Adrenal gland (tissue), 9 donors: ENCODE measurements at regions not wholly inside any gene's neighbourhood (a gene's known extent, or its start where the extent isn't known, plus 50 kb on each side); places are given as distances from the start of the nearest gene placed in this dataset.

Experiments
- DNase-seq, 7 donors: peaks; one replicate each; pipeline ENCODE4 v3.0.0-alpha.2; 2019 to 2020
- H3K27ac ChIP-seq, 5 donors: fragments of 200-600 bp; sonication (generic) in 4 of 5; 1 replicate in 3 of 5; 2 replicates in 2 of 5; pipeline versions ENCODE4 v1.5.1 to v1.8.0; 2016 to 2020; ENCODE audit warnings: mild to moderate bottlenecking in 1 of 5
- H3K27me3 ChIP-seq: fragments of 200-600 bp; 2 replicates; pipeline ENCODE4 v1.8.0; 2021
- H3K36me3 ChIP-seq, 2 donors: fragments of 200-600 bp; replicated peaks in 1 of 2; 1 replicate in 1 of 2; 2 replicates in 1 of 2; pipeline versions ENCODE4 v1.5.1 to v1.8.0; 2018 to 2022
- H3K4me1 ChIP-seq, 2 donors: fragments of 200-600 bp; replicated peaks in 1 of 2; 1 replicate in 1 of 2; 2 replicates in 1 of 2; pipeline versions ENCODE4 v1.5.1 to v1.8.0; 2018 to 2021
- H3K4me3 ChIP-seq, 4 donors: fragments of 200-600 bp; sonication (generic) in 3 of 4; one replicate each; pipeline ENCODE4 v1.5.1; 2016 to 2018
- H3K9me3 ChIP-seq, 3 donors: fragments of 200-600 bp; sonication (generic) in 1 of 3; replicated peaks in 1 of 3; 1 replicate in 2 of 3; 2 replicates in 1 of 3; pipeline versions ENCODE4 v1.5.1 to v1.8.0; 2016 to 2021
- CTCF ChIP-seq, 6 experiments: fragments of 450-650 bp in 4 of 6; fragments of 200-600 bp in 2 of 6; sonication (generic) in 1 of 6; IDR thresholded peaks; 1 replicate in 5 of 6; 2 replicates in 1 of 6; pipeline versions ENCODE4 v1.5.1 to v1.8.0; 2016 to 2021; ENCODE audit warnings: antibody characterized with exemption in 6 of 6, mild to moderate bottlenecking in 2 of 6, moderate library complexity in 1 of 6
- POLR2A ChIP-seq, 2 donors: fragments of 450-650 bp; IDR thresholded peaks; one replicate each; pipeline ENCODE4 v1.6.1; 2017; ENCODE audit warnings: antibody characterized with exemption in 2 of 2, mild to moderate bottlenecking in 2 of 2, moderate library complexity in 1 of 2
- WGBS, 4 donors: extraction: QIAGEN DNeasy Blood & Tissue Kit in 2 of 4; methylation state at CpG; one replicate each; pipeline versions ENCODE4 v1.1.5 to v1.1.7; 2013 to 2017; 5-methylcytosine and 5-hydroxymethylcytosine counted together
- intact Hi-C, 2 donors: fragments of 100-400 bp; cut with DNase I; formaldehyde crosslinking; loops; one replicate each; pipeline versions ENCODE4 v1.14.1 to v1.15.0; 2022 to 2023
- donor health status: healthy with polysubstance abuse.
- donor health status: Bipolar disorder and iron deficiency.
- donor health status: DM: yes; HTN: yes; CAD: no.
- donor health status: DM: no; HTN: no; CAD: no.
- donor health status: DM: no; HTN: no; CAD: no.

- H3K27me3 ChIP-seq: peaks cover 4% of the 10 kb centered on the region
- no peak for DNase-seq
- intact Hi-C loops: no loop called here
Measured at GRCh38 chrX:20471483-20471882, 204.8 kb upstream of the RPS6KA3 start.

GRCh38 chrX:20463296-20464075, 196.8 kb upstream of the RPS6KA3 start:
- Histone ChIP-seq H3K9me3 (no peaks in the 10 kb centered on the region), H3K27ac (no peak overlapping the region), H3K4me3 (no peak overlapping the region), H3K36me3 (no peaks in the 10 kb centered on the region), H3K4me1 (no peaks in the 10 kb centered on the region), H3K27me3 (peaks cover 12% of the 10 kb centered on the region)
- WGBS, 4 donors: 56 to 78% (median 69%) methylated on average over 3 of the region's 3 CpGs
- no peak for TF ChIP-seq CTCF (IDR thresholded peaks at IDR 0.05)
- TF ChIP-seq POLR2A (IDR thresholded peaks at IDR 0.05): no peak
- intact Hi-C loops: no loop called here
- DNase-seq: no peak

More at GRCh38 chrX:20471483-20471882, 204.8 kb upstream of the RPS6KA3 start:
- Histone ChIP-seq H3K9me3 (no peaks in the 10 kb centered on the region), H3K36me3 (no peaks in the 10 kb centered on the region), H3K27ac (no peak overlapping the region), H3K4me1 (no peaks in the 10 kb centered on the region), H3K4me3 (no peak overlapping the region)
- TF ChIP-seq POLR2A (IDR thresholded peaks at IDR 0.05) (no peak), CTCF (IDR thresholded peaks at IDR 0.05) (no peak)

- WGBS, 4 donors: 54 to 68% (median 60%) methylated on average over 3 of the region's 3 CpGs
Measured at GRCh38 chrX:20461576-20461975, 194.9 kb upstream of the RPS6KA3 start.

GRCh38 chrX:20461002-20461401, 194.3 kb upstream of the RPS6KA3 start:
- WGBS, 4 donors: 26 to 50% (median 40%) methylated on average over 1 of the region's 1 CpG

More at GRCh38 chrX:20461576-20461975, 194.9 kb upstream of the RPS6KA3 start:
- intact Hi-C loops: no loop called here
- no peaks in the 10 kb centered on the region for H3K9me3 ChIP-seq
- H3K36me3 ChIP-seq: no peaks in the 10 kb centered on the region
- H3K27me3 ChIP-seq: peaks cover 8% of the 10 kb centered on the region
- H3K27ac ChIP-seq: no peak overlapping the region
- no peaks in the 10 kb centered on the region for H3K4me1 ChIP-seq
- no peak overlapping the region for H3K4me3 ChIP-seq
- DNase-seq: no peak
- TF ChIP-seq CTCF (IDR thresholded peaks at IDR 0.05): no peak

More at GRCh38 chrX:20461002-20461401, 194.3 kb upstream of the RPS6KA3 start:
- no peak for DNase-seq
- Histone ChIP-seq H3K36me3 (no peaks in the 10 kb centered on the region), H3K27ac (no peak overlapping the region), H3K9me3 (no peaks in the 10 kb centered on the region), H3K27me3 (peaks cover 8% of the 10 kb centered on the region), H3K4me1 (no peaks in the 10 kb centered on the region), H3K4me3 (no peak overlapping the region)
- TF ChIP-seq POLR2A (IDR thresholded peaks at IDR 0.05): no peak
- no peak for TF ChIP-seq CTCF (IDR thresholded peaks at IDR 0.05)
- intact Hi-C loops: no loop called here
